Esophagus (tissue), 2 donors: ENCODE measurements at regions not wholly inside any gene's neighbourhood (a gene's known extent, or its start where the extent isn't known, plus 50 kb on each side); places are given as distances from the start of the nearest gene placed in this dataset.

Source experiments
- H3K27ac ChIP-seq, 2 donors: one replicate each; pipeline ENCODE4 v1.5.1; 2013; ENCODE audit warnings: low read depth in 2 of 2, mild to moderate bottlenecking in 2 of 2, inconsistent platforms in 1 of 2, low read length in 1 of 2, moderate library complexity in 1 of 2
- H3K27me3 ChIP-seq, 2 donors: one replicate each; pipeline ENCODE4 v1.6.1; 2013; ENCODE audit warnings: low read length in 2 of 2, control low read depth in 1 of 2, mild to moderate bottlenecking in 1 of 2; ENCODE audit not compliant: insufficient read depth in 2 of 2, control insufficient read depth in 1 of 2
- H3K36me3 ChIP-seq, 2 donors: one replicate each; pipeline ENCODE4 v1.6.1; 2013; ENCODE audit warnings: low read length in 1 of 2; ENCODE audit not compliant: control insufficient read depth in 2 of 2, insufficient read depth in 2 of 2
- H3K4me1 ChIP-seq, 2 donors: one replicate each; pipeline ENCODE4 v1.6.1; 2013; ENCODE audit warnings: low read length in 1 of 2; ENCODE audit not compliant: control insufficient read depth in 2 of 2, insufficient read depth in 2 of 2
- H3K4me3 ChIP-seq, 2 donors: one replicate each; pipeline ENCODE4 v1.5.1; 2013; ENCODE audit warnings: low read length in 2 of 2, mild to moderate bottlenecking in 2 of 2, low read depth in 1 of 2, moderate library complexity in 1 of 2
- H3K9me3 ChIP-seq, 2 donors: one replicate each; pipeline ENCODE4 v1.6.1; 2013; ENCODE audit warnings: mild to moderate bottlenecking in 2 of 2, low read depth in 1 of 2, low read length in 1 of 2, moderate library complexity in 1 of 2; ENCODE audit not compliant: control insufficient read depth in 2 of 2, insufficient read depth in 1 of 2
- WGBS, 2 donors: extraction: QIAGEN DNeasy Blood & Tissue Kit; methylation state at CpG; one replicate each; pipeline ENCODE4 v1.1.7; 2013; 5-methylcytosine and 5-hydroxymethylcytosine counted together
- donor health status: healthy with polysubstance abuse.
- donor health status: Bipolar disorder and iron deficiency.

GRCh38 chr15:58380280-58380945 lies 51.4 kb upstream of the LIPC start:
- H3K9me3 ChIP-seq = no peaks in the 10 kb centered on the region
- no peak overlapping the region for H3K4me3 ChIP-seq
- no peaks in the 10 kb centered on the region for H3K4me1 ChIP-seq
- WGBS, 2 donors = 79% methylated on average over 4 of the region's 4 CpGs
- H3K27me3 ChIP-seq = peaks cover 0 to 2% of the 10 kb centered on the region in 2 donors
- no peak overlapping the region for H3K27ac ChIP-seq
- no peaks in the 10 kb centered on the region for H3K36me3 ChIP-seq

- 83 to 90% methylated on average over 4 of the region's 4 CpGs for WGBS, 2 donors
- Histone ChIP-seq H3K4me3 (no peak overlapping the region), H3K36me3 (no peaks in the 10 kb centered on the region)
Measured at GRCh38 chr15:58381697-58382096, 50.1 kb upstream of the LIPC start.

More at GRCh38 chr15:58381697-58382096, 50.1 kb upstream of the LIPC start:
- H3K4me1 ChIP-seq = no peaks in the 10 kb centered on the region
- peaks cover 0 to 2% of the 10 kb centered on the region in 2 donors for H3K27me3 ChIP-seq
- no peaks in the 10 kb centered on the region for H3K9me3 ChIP-seq
- H3K27ac ChIP-seq = no peak overlapping the region
